HG02852 (cell line): ENCODE measurements at regions not wholly inside any gene's neighbourhood (a gene's known extent, or its start where the extent isn't known, plus 50 kb on each side); places are given as distances from the start of the nearest gene placed in this dataset.
"Not testable (repeated sequence)": the region's sequence is repeated elsewhere in the genome, so short reads cannot be mapped to it uniquely, and the experiment has no call there.

Experiments used
- ATAC-seq: cut with Tn5 transposase; IDR thresholded peaks from one replicate; pipeline ENCODE4 v1.9.1; 2021; ENCODE audit warnings: mild to moderate bottlenecking, moderate library complexity; ENCODE audit not compliant: unreplicated experiment

DNA sequence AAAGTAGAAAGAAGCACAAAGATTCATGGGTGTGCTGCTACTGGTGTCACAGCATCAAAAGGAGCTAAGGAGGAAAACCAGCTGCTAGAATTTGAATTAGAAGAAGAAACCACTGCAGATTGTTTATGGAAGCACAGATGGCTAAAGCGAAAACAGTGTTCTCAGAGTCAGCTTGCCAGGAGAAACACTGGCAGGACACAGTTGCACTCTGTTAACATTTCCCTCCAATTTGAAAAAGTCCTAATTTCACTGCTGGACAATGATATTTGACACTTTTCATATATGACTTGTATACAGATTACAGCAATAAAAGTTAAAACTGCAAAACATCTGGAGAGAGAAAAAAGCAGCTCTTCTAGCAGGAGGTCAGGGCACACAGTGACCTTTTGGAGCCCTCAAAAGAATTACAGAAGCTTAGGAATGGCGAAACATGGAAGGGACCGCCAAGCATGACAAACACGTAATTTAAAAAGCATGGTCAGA, 314.5 kb downstream of the COL12A1 start:
- no peak for ATAC-seq

DNA sequence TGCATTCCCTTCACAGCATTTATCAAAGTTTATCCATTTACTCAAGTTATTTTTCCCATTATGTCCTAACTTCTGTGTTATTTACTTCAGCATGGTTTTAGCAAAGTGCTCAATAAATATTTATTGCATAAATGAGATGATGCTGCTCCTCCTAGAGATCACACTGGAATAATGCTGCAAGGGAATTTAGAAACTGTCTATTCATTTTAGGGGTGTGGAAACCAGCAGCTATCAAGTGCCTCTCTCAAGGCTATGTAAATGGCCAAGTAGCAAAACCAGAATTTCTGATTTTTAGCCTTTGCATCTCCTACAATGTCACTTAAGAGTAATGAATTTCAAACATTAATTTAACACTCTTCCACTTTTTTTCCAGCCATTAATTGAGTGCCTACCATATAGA, 316.2 kb downstream of the COL12A1 start:
- no peak for ATAC-seq

DNA sequence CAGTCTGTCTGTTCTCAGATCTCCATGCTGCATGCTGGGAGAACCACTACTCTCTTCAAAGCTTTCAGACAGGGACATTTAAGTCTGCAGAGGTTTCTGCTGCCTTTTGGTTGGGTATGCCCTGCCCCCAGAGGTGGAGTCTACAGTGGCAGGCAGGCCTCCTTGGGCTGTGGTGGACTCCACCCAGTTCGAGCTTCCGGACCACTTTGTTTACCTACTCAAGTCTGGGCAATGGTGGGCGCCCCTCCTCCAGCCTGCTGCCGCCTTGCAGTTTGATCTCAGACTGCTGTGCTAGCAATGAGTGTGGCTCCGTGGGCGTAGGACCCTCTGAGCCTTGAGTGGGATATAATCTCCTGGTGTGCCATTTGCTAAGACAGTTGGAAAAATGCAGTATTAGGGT, 317.1 kb downstream of the COL12A1 start:
- not testable (repeated sequence) for ATAC-seq

DNA sequence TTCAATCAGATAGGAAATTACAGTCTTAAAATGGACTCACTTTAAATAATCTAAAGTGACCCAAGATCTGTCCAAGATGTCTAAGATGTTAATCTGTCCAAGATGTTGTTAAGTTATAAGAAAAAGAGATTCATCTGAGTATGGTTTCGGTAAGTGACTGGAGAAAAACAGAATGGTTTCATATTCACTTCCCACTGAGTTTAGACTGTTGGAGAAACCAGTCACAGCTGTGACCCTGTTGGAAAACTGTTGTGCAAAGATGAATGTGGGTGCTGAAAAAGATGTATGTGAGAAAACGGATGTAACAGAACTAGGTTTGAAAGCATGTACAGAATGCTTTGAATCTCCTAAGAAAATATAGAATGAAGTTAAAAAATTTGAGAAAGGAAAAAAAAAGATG, 325.9 kb downstream of the COL12A1 start:
- no peak for ATAC-seq

DNA sequence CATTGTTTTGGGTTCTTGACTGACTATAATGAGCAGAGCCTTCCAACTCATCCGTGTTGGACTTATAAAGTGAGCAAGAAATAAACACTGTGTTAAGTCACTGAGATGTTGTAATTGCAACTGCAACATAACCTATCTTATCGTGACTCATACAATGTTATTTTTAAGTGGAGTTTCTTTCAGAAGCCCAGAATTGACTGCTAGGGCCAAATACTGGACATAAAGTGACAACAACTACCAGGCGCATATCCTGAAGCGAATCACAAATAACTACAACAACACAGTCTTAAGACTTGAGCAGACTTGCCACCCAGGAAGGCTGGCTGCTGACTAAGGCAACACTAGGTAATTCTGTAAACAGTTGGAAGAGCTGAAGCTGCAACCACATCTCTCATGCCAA, 326.6 kb downstream of the COL12A1 start:
- ATAC-seq, result no peak

DNA sequence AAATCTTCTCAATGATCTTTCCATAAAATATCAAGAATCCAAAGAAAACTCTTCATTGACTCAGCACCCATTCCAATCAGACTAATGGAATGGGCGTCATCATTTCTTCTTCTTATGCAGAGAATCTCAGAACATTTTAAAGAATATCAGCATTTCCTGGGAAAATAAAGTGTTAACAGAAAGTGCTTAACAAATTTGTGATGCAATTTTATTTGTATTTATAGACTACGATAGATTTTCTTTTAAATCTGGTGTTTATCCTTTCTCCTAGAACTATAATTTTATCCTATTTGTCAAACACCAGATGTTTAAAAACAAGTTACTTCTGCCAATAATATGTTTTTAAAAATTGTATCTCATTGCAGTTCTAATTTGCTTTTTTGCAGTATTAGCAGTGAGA, 330.7 kb downstream of the COL12A1 start:
- ATAC-seq, result no peak

DNA sequence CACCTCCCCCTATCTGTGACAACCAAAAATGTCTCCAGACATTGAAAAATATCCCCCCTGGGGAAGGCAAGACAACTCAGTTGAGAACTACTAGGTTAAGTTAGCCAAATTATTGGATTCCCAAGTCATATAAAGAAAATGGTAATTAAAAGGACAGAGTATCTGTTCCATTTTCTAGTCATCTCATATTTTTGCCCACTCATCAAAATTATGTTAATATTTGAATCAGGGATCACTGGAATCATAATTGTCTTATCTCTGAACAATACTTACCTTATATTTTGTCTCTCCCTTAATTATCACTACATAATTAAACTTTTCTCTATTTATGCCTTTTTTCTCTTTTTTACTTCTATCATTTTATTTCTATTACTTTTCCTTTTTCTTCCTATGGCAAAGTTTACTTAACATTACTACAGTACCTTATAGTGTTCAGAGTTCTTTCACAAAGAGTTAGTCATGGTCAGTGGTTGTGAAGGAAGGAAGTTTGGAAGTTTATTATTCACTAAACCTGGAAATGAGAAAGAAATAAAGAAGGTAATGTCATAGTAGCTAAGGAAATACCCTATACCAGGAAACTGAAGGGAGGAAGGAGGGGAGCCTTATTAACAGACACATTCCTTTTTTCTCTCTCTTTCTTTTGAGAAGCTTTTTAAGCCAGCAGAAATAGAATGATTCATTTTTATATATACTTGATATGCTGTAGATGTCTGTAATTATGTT, 332.9 kb downstream of the COL12A1 start:
- ATAC-seq, result no peak

DNA sequence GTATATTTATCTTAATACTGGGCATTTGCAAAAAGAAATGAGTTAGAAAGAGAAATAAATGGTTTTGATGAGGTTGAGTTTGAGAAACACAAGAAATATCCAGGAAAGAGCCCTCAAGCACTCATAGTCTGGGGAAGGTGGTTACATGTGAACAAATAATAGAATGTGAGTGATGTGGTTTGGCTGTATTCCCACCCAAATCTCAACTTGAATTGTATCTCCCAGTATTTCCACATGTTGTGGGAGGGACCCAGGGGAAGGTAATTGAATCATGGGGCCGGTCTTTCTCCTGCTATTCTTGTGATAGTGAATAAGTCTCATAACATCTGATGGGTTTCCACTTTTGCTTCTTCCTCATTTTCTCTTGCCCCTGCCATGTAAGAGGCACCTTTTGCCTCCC, 334.1 kb downstream of the COL12A1 start:
- ATAC-seq, result no peak

DNA sequence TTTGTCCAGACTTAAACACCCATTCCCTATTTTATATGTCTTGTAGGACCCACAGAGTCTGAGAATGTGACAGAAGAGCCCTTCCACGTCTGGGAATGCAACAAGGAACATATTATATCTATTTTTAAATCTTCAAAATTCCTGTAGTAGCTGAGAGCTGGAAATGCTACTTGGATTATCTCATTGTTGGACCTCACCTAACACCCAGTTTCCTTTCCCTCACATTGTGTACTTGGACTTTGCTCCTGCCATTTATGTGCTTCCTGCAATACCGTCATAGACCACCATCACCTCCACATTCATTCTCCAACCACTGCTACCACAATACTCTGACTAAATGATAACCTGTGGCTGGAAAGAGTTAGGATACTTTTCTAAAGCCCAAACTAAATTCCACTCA, 335.4 kb downstream of the COL12A1 start:
- no peak for ATAC-seq

DNA sequence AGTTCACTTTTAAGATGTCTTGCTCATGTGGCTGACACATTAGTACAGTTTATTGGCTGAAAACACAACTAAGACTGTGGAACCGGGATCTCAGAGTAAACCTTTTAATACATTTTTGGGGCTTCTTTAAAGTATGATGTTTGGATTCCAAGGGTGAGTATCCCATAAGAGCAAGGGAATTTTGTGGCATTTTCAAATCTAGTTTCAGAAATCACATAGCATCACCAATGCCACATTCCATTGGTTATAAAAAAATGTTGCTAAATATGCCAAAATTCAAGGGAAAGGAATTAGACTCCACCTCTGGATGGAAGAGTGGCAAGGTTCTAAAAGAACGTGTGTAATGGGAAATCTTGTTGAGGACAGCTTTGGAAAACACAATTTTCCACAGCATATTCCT, 338.6 kb downstream of the COL12A1 start:
- ATAC-seq, result no peak

DNA sequence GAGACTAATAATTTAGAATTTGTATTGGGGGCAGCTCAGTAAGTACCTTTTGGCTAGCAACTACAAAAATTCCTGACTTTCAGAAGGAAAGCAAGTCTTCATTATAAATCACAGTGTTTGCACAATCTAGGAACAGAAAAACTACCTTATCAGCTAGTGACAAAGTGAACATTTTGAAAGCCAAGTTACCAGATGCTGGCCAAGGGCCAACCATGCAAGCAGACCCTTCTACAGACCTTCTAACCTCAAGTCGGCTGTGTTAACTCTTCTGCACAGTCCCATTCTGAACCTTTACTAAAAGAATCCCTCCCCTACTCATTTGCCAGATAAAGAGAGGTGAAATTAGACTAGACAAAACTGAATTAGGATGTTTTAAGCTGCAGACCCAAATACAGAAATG, 341.9 kb downstream of the COL12A1 start:
- no peak for ATAC-seq

DNA sequence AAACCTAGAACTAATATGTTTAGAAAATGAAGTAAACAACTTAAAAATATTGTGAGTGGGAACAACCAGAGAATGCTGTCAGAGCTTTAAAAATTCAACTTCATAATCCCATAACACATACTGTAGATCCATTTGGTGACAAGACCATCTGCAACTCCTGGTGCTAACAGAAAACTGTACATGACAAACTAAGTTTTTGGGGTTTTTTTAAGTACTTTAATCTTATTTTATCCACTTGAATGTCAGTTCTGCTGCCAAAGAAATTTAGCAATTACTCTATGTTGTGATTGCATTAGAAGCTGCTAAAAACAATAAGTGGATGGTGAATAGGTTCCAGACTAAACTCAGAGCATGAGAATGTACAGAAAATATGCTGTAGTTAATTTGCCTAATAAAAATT, 345.4 kb downstream of the COL12A1 start:
- ATAC-seq, result no peak

DNA sequence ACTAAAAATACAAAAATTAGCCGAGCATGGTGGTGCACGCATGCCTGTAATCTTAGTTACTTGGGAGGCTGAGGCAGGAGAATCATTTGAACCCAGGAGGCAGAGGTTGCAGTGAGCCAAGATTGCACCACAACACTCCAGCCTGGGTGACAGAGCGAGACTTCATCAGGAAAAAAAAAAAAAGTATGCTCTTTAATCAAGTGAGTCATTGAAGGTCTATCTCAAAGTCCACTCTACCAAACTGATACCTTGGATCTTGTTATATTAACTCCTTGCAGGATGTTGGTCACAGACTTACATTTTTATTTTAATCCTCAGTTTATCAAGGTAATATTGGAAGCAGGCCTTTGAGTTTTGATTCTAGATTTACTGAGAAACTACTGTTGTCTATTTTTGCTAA, 348.7 kb downstream of the COL12A1 start:
- no peak for ATAC-seq

DNA sequence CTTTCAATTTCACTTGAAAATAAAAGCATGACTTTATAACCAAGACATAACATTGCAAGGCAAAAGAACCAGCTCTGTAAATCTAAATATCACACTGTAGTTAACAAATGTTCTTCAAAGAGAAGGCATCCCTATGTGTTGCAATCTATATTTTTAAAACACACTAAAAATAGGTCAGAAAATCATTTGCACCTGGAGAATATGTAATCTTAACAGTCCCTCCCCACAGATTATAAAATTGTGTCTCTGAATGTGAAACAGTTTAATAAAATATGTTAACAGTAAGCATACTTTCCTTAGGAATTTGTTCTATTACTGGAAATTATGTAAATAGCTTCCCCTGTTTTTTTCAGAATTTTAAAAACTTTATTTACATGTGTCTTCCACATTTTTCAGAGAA, 351.9 kb downstream of the COL12A1 start:
- no peak for ATAC-seq

DNA sequence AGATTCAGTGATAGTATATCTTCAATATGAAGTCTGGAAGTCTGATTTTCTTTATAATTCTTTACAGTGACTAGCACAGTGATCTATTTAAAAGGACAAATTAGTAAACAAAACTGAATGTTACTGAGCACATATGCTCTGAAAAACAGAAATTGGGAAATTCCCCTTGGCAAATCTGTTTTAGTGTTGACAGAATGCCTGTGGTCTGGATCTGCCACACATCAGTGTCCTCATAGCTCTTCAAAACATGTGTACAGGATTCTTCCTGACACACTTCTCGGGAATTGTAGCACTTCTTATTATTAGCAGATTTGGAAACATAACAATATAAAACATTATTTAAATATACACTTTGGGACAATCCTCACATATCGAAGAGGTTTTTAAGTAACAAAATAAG, 354.3 kb downstream of the COL12A1 start:
- ATAC-seq, result no peak

DNA sequence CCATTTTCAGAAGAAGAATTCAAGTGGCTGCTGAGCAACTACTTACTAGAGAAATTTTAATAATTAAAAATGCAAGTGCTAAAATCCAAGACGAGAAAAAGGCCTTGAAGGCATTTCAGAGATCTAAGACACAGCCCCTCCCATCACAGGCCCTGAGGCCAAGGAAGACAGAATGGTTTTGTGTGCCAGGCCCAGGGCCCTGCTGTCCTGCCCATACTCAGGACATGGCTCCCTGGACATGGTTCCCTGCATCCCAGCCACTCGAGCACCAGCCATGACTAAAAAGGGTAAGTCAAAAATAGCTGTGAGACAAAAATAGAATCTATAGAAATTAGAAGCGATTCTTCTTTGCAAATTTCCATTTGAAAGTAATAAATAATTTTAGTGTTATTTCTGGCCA, 364.9 kb downstream of the COL12A1 start:
- no peak for ATAC-seq

DNA sequence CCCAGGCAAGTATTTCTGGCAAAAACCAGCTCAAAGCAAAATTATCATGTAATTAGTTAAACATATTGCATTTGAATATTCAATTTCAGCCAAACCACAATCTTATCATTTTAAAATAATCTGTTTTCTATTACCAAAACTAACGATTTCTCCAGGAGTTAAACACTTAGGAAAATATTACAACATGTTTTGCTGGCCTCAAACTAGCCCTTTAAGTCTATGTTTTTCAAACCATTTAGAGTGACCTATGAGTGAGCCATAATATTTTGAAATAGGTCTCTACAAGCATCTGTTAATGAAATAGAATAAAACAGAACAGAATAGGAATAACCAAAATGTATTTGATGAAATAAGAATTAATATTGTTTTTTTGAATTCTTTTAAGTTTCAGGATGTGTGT, 370.9 kb downstream of the COL12A1 start:
- ATAC-seq, result no peak

DNA sequence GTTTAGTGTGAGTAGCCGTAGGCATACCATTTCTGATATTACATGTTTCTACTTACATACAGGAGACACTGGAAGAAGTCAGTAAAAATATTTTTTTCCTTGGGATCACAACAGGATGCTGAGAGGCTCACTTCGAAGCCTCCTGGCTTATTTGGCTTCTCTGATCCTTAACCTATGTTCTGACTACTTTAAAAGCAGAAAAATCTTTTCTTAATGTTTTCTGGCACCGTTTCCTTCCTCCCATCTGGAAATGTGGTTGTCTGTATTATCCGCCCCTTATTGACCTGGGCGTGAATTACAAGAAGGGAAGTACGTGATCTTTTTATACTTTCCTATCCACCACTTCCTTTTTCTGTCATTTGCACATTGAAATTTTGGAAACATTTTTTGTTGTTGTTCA, 379.6 kb downstream of the COL12A1 start:
- no peak for ATAC-seq

DNA sequence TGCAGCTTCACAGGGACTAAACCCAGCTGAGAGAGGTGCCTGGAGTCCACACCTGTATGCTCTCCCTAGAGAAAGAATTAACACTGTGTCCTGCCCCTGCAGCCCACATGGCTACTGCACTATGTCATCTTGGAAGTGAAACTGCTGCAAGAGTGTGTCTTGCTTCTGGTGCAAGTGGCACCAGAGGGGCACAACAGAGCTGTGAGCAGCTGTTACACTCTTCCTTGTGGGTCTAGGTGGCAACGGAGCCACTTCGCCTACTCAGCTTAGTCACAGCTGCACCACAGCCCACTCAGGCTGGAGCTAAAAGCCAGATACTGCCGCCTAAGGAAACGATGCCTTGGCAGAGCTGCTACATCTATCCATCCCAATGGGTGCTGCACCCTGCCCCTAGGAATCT, 391.4 kb downstream of the COL12A1 start:
- ATAC-seq, result no peak

DNA sequence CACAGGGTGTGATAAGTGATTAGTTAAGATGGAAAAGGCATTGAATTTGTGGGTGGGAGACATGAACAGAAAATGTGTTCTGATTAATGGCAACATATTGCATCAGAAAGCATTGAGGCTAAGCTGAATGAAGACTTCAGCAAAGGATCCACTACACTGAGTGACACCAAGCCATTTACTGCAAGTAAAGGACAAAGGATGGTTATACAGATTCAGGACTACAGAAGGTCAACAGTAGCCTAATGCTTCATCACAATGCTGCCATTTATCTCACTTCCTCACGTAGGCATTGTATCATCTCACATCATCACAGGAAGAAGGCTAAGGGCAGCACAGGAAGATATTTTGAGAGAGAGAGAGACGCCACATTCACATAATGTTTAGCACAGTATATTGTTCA, 398.2 kb downstream of the COL12A1 start:
- no peak for ATAC-seq

DNA sequence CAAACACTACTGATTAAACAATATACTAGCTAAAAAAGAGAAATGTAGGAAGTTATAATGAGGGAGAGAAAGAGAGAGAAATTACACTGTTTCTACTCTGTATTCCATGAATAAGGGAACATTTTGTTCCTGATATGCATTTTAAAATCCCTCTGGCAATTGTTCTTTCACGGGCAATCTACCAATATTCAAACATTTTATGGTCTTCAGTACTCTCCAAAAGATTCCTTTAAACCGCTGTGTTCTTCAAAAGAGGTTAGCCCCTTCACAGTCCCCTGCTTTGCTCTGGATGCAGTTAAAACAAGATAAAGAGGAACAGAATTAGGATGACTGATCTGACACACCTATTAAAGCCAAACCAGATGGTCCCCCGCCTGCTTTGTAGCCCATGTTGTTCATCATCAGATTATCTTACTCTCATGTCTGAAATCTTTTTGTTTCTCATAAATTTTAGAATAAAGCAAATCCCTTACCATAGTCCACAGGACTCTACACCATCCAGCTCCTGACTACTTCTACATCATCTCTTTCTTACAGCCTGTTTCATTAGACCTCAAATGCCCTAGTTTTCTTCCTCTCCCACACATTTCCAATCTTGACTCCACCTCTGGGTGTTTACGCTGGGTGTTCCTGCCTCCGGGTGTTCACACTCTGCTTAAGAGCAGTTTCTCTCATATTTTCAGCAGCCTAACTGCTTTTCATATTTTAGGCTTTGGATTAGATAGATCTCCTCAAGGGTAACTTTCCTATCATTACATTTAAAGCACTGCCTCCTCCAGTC, 399.7 kb downstream of the COL12A1 start:
- no peak for ATAC-seq

DNA sequence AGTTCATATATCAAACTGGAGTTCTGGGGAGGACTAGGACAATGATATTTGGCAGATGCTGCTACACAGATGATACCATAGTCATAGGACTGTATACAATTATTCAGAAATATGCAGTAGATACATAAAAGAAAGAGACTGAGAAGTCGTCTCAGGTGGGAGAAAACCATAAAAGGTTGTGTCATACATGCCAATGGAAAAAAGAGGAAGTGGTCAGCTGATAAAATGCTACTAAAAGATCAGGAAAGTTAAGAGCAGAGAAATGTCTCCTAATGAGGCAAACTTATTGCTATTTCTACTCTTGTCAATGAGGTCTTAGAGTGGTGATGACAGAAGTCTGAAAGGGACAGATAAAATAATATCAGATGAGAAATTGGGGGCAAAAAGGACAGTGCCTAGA, 407.6 kb downstream of the COL12A1 start:
- ATAC-seq, result no peak

DNA sequence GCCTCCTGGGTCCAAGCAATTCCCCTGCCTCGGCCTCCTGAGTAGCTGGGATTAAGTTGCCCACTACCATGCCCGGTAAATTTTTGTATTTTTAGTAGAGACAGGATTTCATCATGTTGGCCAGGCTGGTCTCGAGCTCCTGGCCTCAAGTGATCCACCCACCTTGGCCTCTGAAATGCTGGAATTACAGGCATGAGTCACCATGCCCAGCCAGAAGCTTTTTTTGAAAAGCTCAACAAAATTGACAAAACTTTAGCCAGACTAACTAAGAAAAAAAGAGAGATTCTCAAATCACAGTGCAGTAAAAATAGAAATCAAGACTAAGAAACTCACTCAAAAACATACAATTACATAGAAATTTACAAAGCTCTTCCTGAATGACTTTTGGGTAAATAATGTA, 420.6 kb downstream of the COL12A1 start:
- no peak for ATAC-seq
